ENCODE measurements at regions not wholly inside any gene's neighbourhood (a gene's known extent, or its start where the extent isn't known, plus 50 kb on each side); places are given as distances from the start of the nearest gene placed in this dataset.

DNA sequence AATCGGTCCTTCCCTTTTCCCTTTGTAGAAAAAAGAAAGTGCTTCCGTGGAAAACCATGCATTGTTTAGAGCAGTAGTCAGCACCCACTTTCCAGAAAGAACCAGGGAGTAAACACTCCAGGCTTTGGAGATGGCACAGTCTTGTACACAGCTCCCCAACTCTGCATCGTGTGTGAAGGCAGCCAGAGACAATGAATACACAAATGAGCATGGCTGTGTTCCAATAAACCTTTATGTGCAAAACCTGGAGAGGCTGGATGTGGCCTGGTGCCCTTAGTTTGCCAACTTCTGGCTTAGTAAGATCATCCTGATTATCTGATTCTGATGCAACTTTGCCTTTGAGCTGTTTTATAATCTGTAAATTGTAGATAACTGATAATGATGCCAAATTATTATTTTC, 463.4 kb upstream of the TMEM132C start:
- Histone ChIP-seq H3K79me2 (replicated peaks; ENCODE audit: insufficient read depth, low read length) (no peaks in the 10 kb centered on the region), H3K4me2 (ENCODE audit: low read length) (no peak overlapping the region), H3K36me3 (ENCODE audit: insufficient read depth, low read length) (no peaks in the 10 kb centered on the region), H3K9ac (ENCODE audit: low read length) (no peak overlapping the region), H3K9me2 (ENCODE audit: insufficient read depth, low read length) (no peaks in the 10 kb centered on the region), H3F3A (ENCODE audit: insufficient read depth, low read length, poor library complexity, severe bottlenecking) (no peaks in the 10 kb centered on the region), H3K27ac (ENCODE audit: low read length) (no peak overlapping the region), H3K4me3 (ENCODE audit: low read length) (no peak overlapping the region), H3K9me3 (ENCODE audit: low read length) (no peaks in the 10 kb centered on the region), H3K27me3 (ENCODE audit: insufficient read depth, low read depth, low read length) (no peaks in the 10 kb centered on the region), H2AFZ (ENCODE audit: low read depth, low read length) (no peak overlapping the region), H4K20me1 (ENCODE audit: insufficient read depth) (no peaks in the 10 kb centered on the region)
- TF ChIP-seq MXI1 (conservative IDR thresholded peaks at IDR 0.05; ENCODE audit: poor library complexity, severe bottlenecking) = no peak
- TF ChIP-seq EP300 (conservative IDR thresholded peaks at IDR 0.05; ENCODE audit: poor library complexity, severe bottlenecking) = no peak
- no peak for TF ChIP-seq RAD21 (conservative IDR thresholded peaks at IDR 0.05)
- TF ChIP-seq, protein P1, sequence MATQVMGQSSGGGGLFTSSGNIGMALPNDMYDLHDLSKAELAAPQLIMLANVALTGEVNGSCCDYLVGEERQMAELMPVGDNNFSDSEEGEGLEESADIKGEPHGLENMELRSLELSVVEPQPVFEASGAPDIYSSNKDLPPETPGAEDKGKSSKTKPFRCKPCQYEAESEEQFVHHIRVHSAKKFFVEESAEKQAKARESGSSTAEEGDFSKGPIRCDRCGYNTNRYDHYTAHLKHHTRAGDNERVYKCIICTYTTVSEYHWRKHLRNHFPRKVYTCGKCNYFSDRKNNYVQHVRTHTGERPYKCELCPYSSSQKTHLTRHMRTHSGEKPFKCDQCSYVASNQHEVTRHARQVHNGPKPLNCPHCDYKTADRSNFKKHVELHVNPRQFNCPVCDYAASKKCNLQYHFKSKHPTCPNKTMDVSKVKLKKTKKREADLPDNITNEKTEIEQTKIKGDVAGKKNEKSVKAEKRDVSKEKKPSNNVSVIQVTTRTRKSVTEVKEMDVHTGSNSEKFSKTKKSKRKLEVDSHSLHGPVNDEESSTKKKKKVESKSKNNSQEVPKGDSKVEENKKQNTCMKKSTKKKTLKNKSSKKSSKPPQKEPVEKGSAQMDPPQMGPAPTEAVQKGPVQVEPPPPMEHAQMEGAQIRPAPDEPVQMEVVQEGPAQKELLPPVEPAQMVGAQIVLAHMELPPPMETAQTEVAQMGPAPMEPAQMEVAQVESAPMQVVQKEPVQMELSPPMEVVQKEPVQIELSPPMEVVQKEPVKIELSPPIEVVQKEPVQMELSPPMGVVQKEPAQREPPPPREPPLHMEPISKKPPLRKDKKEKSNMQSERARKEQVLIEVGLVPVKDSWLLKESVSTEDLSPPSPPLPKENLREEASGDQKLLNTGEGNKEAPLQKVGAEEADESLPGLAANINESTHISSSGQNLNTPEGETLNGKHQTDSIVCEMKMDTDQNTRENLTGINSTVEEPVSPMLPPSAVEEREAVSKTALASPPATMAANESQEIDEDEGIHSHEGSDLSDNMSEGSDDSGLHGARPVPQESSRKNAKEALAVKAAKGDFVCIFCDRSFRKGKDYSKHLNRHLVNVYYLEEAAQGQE (IDR thresholded peaks at IDR 0.05; ENCODE audit: borderline replicate concordance) = no peak
- TF ChIP-seq POLR2AphosphoS5 (IDR thresholded peaks at IDR 0.05) = no peak
- TF ChIP-seq, protein P2, sequence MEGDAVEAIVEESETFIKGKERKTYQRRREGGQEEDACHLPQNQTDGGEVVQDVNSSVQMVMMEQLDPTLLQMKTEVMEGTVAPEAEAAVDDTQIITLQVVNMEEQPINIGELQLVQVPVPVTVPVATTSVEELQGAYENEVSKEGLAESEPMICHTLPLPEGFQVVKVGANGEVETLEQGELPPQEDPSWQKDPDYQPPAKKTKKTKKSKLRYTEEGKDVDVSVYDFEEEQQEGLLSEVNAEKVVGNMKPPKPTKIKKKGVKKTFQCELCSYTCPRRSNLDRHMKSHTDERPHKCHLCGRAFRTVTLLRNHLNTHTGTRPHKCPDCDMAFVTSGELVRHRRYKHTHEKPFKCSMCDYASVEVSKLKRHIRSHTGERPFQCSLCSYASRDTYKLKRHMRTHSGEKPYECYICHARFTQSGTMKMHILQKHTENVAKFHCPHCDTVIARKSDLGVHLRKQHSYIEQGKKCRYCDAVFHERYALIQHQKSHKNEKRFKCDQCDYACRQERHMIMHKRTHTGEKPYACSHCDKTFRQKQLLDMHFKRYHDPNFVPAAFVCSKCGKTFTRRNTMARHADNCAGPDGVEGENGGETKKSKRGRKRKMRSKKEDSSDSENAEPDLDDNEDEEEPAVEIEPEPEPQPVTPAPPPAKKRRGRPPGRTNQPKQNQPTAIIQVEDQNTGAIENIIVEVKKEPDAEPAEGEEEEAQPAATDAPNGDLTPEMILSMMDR (IDR thresholded peaks at IDR 0.05; ENCODE audit: poor library complexity, severe bottlenecking) = no peak
- no peak for TF ChIP-seq EZH2 (IDR thresholded peaks at IDR 0.05; ENCODE audit: borderline replicate concordance, insufficient read depth, low read length, poor library complexity, severe bottlenecking)
- no peak for TF ChIP-seq TAF1 (IDR thresholded peaks at IDR 0.05; ENCODE audit: low read depth)
- TF ChIP-seq SMC3 (conservative IDR thresholded peaks at IDR 0.05; ENCODE audit: poor library complexity) = no peak

DNA sequence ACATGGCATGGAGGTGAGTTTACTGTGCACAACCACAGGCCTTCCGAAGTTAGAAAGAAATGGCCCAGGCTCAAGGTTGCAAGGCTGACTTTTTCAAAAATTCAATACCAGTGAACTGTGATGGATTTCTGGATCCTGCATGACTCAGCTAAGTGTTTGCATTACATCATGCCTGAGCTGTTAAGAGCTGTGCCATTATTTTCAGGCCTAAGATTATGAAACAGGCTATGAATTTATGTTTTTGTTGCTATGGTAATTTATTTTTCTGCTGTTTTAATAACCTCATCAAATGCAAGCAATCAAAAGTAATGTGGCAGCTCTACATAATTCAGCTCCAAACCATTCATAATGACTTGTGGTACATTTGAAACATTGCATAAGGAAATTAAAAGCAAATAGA, 457.7 kb upstream of the TMEM132C start:
- Histone ChIP-seq H3K4me2 (ENCODE audit: low read length) (no peak overlapping the region), H3K27ac (ENCODE audit: low read length) (peak overlapping the region; percentile 63), H3F3A (ENCODE audit: insufficient read depth, low read length, poor library complexity, severe bottlenecking) (peaks cover 3% of the 10 kb centered on the region), H3K27me3 (ENCODE audit: insufficient read depth, low read depth, low read length) (no peaks in the 10 kb centered on the region), H3K9ac (ENCODE audit: low read length) (peak overlapping the region; percentile 1), H3K9me3 (ENCODE audit: low read length) (no peaks in the 10 kb centered on the region), H3K4me3 (ENCODE audit: low read length) (no peak overlapping the region), H3K36me3 (ENCODE audit: insufficient read depth, low read length) (no peaks in the 10 kb centered on the region), H2AFZ (ENCODE audit: low read depth, low read length) (no peak overlapping the region), H3K9me2 (ENCODE audit: insufficient read depth, low read length) (no peaks in the 10 kb centered on the region), H4K20me1 (ENCODE audit: insufficient read depth) (no peaks in the 10 kb centered on the region), H3K79me2 (replicated peaks; ENCODE audit: insufficient read depth, low read length) (no peaks in the 10 kb centered on the region)
- TF ChIP-seq EP300 (conservative IDR thresholded peaks at IDR 0.05; ENCODE audit: poor library complexity, severe bottlenecking) = peak; percentile 19
- TF ChIP-seq TAF1 (IDR thresholded peaks at IDR 0.05; ENCODE audit: low read depth) = no peak
- TF ChIP-seq MXI1 (conservative IDR thresholded peaks at IDR 0.05; ENCODE audit: poor library complexity, severe bottlenecking) = no peak
- TF ChIP-seq, protein P2 (IDR thresholded peaks at IDR 0.05; ENCODE audit: poor library complexity, severe bottlenecking) = no peak
